GM20000 (cell line): ENCODE measurements at regions not wholly inside any gene's neighbourhood (a gene's known extent, or its start where the extent isn't known, plus 50 kb on each side); places are given as distances from the start of the nearest gene placed in this dataset.

ENCODE experiments used
- DNase-seq: peaks from one replicate; pipeline ENCODE4 v3.0.0; 2012; ENCODE audit warnings: low spot score
- TF ChIP-seq, protein P1 (sequence below): IDR thresholded peaks from 2 replicates; pipeline ENCODE4 v1.5.1; 2012; ENCODE audit warnings: mild to moderate bottlenecking, control low read depth; ENCODE audit errors: extremely low read depth, missing control alignments

DNA sequence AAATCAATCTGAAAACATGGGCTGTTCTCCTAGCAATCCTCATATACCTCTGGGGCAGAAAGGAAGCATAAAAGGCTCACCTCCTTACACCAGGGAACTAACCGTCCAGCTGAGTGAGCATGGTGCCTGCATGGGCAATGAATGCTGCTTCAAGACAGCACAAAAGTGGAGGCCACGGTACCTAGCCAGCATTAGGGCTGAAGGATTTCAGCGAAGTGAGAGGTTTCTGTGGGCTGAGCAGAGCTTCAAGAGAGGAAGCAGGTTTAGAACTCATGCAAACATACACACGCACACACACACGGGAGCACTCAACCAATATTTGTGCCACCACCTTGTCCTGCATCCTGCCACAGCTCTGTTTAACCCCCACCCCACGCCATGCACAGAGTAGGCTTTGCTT lies 838.5 kb upstream of the TMEM132C start:
- no peak for DNase-seq
- TF ChIP-seq, protein P1, sequence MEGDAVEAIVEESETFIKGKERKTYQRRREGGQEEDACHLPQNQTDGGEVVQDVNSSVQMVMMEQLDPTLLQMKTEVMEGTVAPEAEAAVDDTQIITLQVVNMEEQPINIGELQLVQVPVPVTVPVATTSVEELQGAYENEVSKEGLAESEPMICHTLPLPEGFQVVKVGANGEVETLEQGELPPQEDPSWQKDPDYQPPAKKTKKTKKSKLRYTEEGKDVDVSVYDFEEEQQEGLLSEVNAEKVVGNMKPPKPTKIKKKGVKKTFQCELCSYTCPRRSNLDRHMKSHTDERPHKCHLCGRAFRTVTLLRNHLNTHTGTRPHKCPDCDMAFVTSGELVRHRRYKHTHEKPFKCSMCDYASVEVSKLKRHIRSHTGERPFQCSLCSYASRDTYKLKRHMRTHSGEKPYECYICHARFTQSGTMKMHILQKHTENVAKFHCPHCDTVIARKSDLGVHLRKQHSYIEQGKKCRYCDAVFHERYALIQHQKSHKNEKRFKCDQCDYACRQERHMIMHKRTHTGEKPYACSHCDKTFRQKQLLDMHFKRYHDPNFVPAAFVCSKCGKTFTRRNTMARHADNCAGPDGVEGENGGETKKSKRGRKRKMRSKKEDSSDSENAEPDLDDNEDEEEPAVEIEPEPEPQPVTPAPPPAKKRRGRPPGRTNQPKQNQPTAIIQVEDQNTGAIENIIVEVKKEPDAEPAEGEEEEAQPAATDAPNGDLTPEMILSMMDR, result no peak

DNA sequence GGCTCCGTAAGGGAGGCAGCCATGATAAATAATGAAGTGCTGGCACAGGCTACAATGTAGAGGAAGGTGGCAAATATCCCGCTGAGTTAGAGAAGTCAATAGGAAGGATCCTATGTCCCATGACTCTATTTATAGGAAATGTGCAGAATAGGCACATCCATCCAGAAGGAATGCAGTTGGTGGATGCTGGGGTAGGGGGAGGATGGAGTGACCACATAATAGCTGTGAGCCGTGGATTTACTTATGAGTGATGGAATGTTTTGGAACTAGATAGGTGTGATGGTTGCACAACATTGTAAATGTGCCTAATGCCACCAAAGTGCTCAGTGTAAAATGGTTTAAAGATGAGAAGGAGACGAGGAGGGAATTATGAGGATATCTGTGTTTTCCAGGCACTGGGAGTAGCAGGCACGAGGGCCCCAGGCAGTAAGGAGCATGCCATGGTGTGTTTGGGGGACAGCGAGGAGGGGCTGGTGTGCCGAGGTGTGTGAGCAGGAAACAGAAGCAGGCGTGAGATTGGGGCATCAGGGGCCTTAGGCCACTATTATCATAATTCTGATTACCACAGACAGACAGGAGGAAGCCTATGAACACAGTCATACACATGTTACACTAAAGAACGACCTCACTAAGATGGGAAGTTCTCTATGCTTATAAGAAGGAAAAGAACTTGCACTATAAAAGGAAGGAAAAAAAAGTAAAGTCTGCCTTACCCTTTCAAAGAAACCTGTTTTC lies 837.3 kb upstream of the TMEM132C start:
- DNase-seq, result no peak
- TF ChIP-seq, protein P1, result no peak

DNA sequence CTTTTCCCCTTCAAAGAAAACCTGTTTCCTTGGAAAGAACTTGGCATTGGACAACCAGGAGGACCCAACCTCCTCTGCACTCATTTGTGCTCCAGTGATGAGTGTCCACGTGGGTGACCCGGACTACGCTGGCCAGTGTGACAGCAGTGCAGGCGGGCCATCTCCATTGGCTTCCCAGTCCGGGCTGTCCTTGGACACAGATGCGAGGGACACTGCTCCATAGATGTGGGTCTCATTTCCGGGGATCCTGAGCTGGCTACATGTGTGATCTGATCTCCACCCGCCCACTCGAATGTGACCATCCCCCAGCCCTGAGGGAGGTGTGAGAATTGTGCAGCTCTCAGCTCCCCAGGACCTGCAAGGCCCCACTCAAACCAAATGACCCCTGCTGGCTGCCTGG lies 836.6 kb upstream of the TMEM132C start:
- TF ChIP-seq, protein P1, result no peak
- DNase-seq, result no peak

DNA sequence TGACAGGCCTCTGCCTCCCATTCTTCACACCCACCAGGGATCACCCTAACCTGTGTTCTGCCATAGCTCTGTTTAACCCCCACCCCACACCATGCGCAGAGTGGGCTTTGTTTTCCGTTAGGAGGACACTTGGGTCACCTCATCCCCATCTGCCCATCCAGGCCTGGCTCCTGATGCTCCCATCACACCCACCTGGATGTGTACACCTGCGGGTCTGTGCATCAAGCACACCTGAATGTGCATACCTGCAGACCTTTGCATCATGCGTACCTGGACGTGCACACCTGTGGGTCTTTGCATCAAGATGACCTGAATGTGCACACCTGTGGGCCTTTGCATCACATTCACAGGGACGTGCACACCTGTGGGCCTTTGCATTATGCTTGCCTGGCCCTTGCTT lies 835.8 kb upstream of the TMEM132C start:
- no peak for DNase-seq
- TF ChIP-seq, protein P1, result no peak

DNA sequence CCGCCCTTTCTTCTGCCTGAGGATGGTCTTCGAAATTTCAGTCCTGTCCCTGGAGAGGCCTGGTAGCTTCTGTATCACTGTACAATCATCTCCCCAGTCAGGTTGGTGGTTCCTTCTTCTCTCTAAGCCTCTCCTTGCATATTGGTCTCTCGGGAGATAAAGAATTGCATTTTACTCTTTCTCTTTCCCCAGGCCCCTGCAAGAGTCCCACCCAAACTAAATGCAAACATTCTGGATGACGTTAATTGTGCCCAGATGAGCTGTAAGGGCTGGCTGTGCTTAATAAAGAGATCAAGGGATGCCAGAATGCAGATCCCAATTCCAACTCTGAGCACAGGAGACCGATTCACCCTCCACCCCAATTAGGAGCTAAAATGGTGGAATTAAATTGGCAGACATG lies 835.4 kb upstream of the TMEM132C start:
- no peak for DNase-seq
- TF ChIP-seq, protein P1, result no peak

DNA sequence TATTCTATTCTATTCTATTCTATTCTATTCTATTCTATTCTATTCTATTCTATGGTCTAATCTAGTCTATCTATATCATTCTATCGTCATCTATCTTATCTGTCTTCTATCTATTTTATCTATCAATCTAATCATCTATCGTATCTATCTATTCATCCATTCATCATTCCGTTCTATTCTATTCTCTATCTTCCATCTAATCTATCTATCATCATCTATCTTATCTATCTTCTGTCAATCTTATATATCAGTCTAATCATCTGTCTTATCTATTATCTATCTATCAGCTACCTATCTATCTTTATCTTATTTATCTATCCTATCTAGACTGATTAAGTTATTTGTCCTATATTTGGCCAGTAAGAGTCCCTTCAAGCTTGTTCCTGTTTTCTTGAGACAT lies 831.5 kb upstream of the TMEM132C start:
- TF ChIP-seq, protein P1, result no peak
- DNase-seq, result no peak

DNA sequence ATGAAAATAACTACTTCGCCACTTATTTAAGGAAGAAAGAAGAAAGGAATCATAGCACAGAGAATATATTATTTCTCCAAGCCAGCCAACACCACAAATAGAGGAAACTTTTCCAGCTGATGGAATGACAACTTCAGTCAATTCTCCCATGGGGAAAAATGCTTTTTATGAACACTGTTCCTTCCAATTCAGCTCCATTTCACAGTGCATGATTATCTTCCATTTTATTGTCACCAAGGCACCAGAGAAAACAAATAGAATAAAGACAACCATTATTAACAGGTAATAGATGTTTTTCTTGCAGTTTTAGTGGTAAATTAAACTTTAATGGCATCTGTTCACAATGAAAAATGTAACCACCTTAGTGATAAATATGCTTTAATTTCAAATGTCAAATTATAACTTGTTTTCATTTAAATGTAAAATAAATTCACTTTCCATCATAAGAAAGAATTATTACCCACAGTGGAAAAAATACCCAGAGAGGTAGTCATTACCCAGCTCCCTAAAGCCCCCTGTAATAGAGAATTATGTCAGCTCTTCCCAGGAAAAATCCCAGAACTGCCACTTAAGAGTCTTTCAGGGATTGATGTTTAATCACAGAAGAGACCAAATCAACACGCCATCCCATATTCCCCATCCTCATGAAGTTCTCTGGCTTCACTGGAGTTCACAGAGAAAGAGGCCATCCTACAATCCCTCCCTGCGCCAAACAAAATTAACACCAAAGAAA lies 828.3 kb upstream of the TMEM132C start:
- TF ChIP-seq, protein P1, result no peak
- DNase-seq, result no peak
